ENCODE measurements at regions not wholly inside any gene's neighbourhood (a gene's known extent, or its start where the extent isn't known, plus 50 kb on each side); places are given as distances from the start of the nearest gene placed in this dataset.

GRCh38 chr1:232728507-232729263, 76.5 kb upstream of the MAP10 start:
- H3K27ac ChIP-seq = no peak overlapping the region
- TF ChIP-seq CTCF (IDR thresholded peaks at IDR 0.05) (no peak), ZFX (IDR thresholded peaks at IDR 0.05; ENCODE audit: borderline replicate concordance) (no peak)

GRCh38 chr1:232732344-232732910, 72.8 kb upstream of the MAP10 start:
- TF ChIP-seq CTCF (IDR thresholded peaks at IDR 0.05) = no peak
- TF ChIP-seq ZFX (IDR thresholded peaks at IDR 0.05; ENCODE audit: borderline replicate concordance) = no peak

DNA sequence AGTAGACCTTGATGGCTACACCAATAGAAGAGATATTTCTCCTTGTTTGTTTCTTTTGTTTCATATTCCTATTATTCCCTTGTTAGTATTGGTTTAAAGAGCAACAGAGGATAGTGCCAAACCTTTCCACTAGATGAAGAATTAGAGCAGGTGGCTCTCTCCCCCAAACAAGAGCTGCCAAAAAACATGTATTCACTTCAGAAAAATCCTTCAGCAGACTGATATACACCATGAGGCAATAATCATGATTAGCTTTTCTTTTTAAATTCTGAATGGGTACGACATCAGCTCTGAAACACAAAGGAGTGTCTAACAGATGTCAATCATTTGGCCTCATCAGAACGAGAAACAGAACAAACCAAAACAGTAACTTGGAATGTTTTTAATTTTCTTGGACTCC, 67.3 kb upstream of the MAP10 start:
- TF ChIP-seq ZFX (IDR thresholded peaks at IDR 0.05; ENCODE audit: borderline replicate concordance) (no peak), CTCF (IDR thresholded peaks at IDR 0.05) (no peak)
- H3K27ac ChIP-seq = no peak overlapping the region

More at GRCh38 chr1:232732344-232732910, 72.8 kb upstream of the MAP10 start:
- no peak overlapping the region for H3K27ac ChIP-seq

DNA sequence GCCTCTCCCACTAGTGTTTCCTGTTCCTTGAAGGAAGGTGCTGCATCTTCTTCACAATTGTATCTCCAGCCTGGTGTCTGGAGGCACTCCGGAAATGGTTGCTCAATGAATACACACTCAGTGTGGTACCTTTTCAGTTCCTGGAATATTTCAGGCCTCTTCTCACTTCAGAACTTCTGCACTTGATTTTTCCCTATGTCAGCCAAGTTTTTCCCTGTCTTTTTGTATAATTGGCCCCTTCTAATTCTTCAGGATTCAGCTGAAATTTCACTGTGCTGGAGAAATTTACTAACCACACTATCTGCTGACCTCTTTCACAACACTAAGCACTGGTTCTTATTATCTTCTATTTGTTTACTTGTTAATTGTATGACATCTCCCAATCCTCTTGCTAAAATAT, 61.2 kb upstream of the MAP10 start:
- H3K27ac ChIP-seq = no peak overlapping the region
- no peak for TF ChIP-seq ZFX (IDR thresholded peaks at IDR 0.05; ENCODE audit: borderline replicate concordance)

GRCh38 chr1:232744847-232745246, 60.4 kb upstream of the MAP10 start:
- H3K27ac ChIP-seq = peak overlapping the region; percentile 76; the same call in 1 of the 2 replicates
- TF ChIP-seq ZFX (IDR thresholded peaks at IDR 0.05; ENCODE audit: borderline replicate concordance) = no peak
- no peak for TF ChIP-seq CTCF (IDR thresholded peaks at IDR 0.05)

- H3K27ac ChIP-seq = peak overlapping the region; percentile 76
These were observed 59.5 kb upstream of the MAP10 start for GRCh38 chr1:232745698-232746097.

DNA sequence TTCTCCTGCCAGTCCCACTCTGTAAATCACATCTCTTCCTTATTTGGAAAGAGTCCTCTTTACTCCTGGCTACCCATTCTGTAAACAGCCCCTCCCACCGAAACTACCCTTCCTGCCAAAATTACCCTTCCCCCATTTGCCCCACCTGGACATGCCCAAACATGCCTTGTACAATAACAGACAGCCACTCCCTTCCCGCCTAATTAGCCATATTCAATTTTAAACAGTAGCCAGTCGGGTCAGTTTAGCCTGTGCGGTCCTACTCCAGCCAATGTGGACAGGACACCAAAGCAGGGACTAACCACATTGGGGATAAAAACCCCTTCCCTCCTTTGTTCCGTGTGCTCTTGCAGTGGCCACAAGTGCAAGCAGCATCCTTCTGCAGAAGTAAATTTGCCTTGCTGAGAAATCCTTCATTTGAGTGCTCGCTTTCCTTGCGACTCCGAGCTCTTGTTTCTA, 56.3 kb upstream of the MAP10 start:
- TF ChIP-seq CTCF (IDR thresholded peaks at IDR 0.05) (no peak), ZFX (IDR thresholded peaks at IDR 0.05; ENCODE audit: borderline replicate concordance) (no peak)
- H3K27ac ChIP-seq = peak overlapping the region; percentile 76

- TF ChIP-seq ZFX (IDR thresholded peaks at IDR 0.05; ENCODE audit: borderline replicate concordance) = no peak
- TF ChIP-seq CTCF (IDR thresholded peaks at IDR 0.05) = no peak
- no peak overlapping the region for H3K27ac ChIP-seq
These were observed 53.6 kb upstream of the MAP10 start for GRCh38 chr1:232751393-232752140.

Data from 22Rv1 (cell line).